ENCODE measurements at regions not wholly inside any gene's neighbourhood (a gene's known extent, or its start where the extent isn't known, plus 50 kb on each side); places are given as distances from the start of the nearest gene placed in this dataset.

GRCh38 chr2:188795762-188796161 lies 178.4 kb upstream of the COL3A1 start:
- H3K36me3 ChIP-seq (ENCODE audit: low read length), result no peaks in the 10 kb centered on the region
- no peak overlapping the region for H3K4me2 ChIP-seq (ENCODE audit: low read depth, low read length, poor library complexity, severe bottlenecking)
- H3K4me3 ChIP-seq (ENCODE audit: insufficient read depth, low read length, poor library complexity, severe bottlenecking), result no peak overlapping the region
- TF ChIP-seq CTCF (IDR thresholded peaks at IDR 0.05; ENCODE audit: insufficient read depth, low read length, poor library complexity, severe bottlenecking), result no peak
- TF ChIP-seq EZH2phosphoT487 (conservative IDR thresholded peaks at IDR 0.05; ENCODE audit: low read length), result no peak
- H2AFZ ChIP-seq (ENCODE audit: low read depth, low read length, severe bottlenecking), result no peak overlapping the region
- H3K9me2 ChIP-seq (replicated peaks; ENCODE audit: insufficient read depth, low read length), result no peaks in the 10 kb centered on the region
- no peak overlapping the region for H3K27ac ChIP-seq (ENCODE audit: low read depth, low read length)
- H4K20me1 ChIP-seq (ENCODE audit: low read depth, low read length), result no peaks in the 10 kb centered on the region
- no peak overlapping the region for H3K9ac ChIP-seq (ENCODE audit: low read length)
- no peaks in the 10 kb centered on the region for H3K79me2 ChIP-seq (ENCODE audit: insufficient read depth, low read length)
- no peaks in the 10 kb centered on the region for H3K27me3 ChIP-seq (ENCODE audit: low read length)
- no peaks in the 10 kb centered on the region for H3F3A ChIP-seq (ENCODE audit: insufficient read depth)
- H3K9me3 ChIP-seq (ENCODE audit: insufficient read depth, low read length), result no peaks in the 10 kb centered on the region

- Histone ChIP-seq H3K4me3 (ENCODE audit: insufficient read depth, low read length, poor library complexity, severe bottlenecking) (no peak overlapping the region), H3K9me2 (replicated peaks; ENCODE audit: insufficient read depth, low read length) (no peaks in the 10 kb centered on the region), H3K9me3 (ENCODE audit: insufficient read depth, low read length) (no peaks in the 10 kb centered on the region), H3K79me2 (ENCODE audit: insufficient read depth, low read length) (no peaks in the 10 kb centered on the region), H2AFZ (ENCODE audit: low read depth, low read length, severe bottlenecking) (no peak overlapping the region), H4K20me1 (ENCODE audit: low read depth, low read length) (no peaks in the 10 kb centered on the region), H3K27ac (ENCODE audit: low read depth, low read length) (no peak overlapping the region), H3K27me3 (ENCODE audit: low read length) (no peaks in the 10 kb centered on the region), H3K4me2 (ENCODE audit: low read depth, low read length, poor library complexity, severe bottlenecking) (no peak overlapping the region), H3K9ac (ENCODE audit: low read length) (no peak overlapping the region), H3F3A (ENCODE audit: insufficient read depth) (no peaks in the 10 kb centered on the region), H3K36me3 (ENCODE audit: low read length) (no peaks in the 10 kb centered on the region)
- no peak for TF ChIP-seq EZH2phosphoT487 (conservative IDR thresholded peaks at IDR 0.05; ENCODE audit: low read length)
- TF ChIP-seq CTCF (IDR thresholded peaks at IDR 0.05; ENCODE audit: insufficient read depth, low read length, poor library complexity, severe bottlenecking), result no peak
These were observed 176.8 kb upstream of the COL3A1 start for GRCh38 chr2:188797371-188797770.

DNA sequence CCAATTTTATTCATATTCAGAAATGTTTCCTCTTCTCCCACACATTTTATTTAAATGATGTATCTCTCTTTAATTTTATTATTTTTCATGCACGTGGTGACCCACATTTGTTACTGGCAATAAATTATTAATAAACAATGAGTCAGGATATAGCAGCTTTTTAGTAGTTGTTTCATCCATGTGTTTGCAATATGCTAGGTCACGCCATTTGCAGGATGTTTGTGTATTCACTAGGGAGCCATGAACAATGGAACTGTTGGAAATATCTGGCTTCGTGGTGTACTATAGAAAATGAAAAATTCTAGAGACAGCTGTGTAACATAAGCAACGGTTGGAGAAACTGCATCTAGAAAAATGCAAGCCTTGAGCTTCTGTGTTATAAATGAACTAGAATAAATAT lies 176.0 kb upstream of the COL3A1 start:
- TF ChIP-seq CTCF (IDR thresholded peaks at IDR 0.05; ENCODE audit: insufficient read depth, low read length, poor library complexity, severe bottlenecking), result no peak
- TF ChIP-seq EZH2phosphoT487 (conservative IDR thresholded peaks at IDR 0.05; ENCODE audit: low read length), result no peak
- H3F3A ChIP-seq (ENCODE audit: insufficient read depth), result no peaks in the 10 kb centered on the region
- H3K27me3 ChIP-seq (ENCODE audit: low read length), result no peaks in the 10 kb centered on the region
- no peaks in the 10 kb centered on the region for H3K9me3 ChIP-seq (ENCODE audit: insufficient read depth, low read length)
- H2AFZ ChIP-seq (ENCODE audit: low read depth, low read length, severe bottlenecking), result no peak overlapping the region
- H3K4me3 ChIP-seq (ENCODE audit: insufficient read depth, low read length, poor library complexity, severe bottlenecking), result no peak overlapping the region
- no peak overlapping the region for H3K4me2 ChIP-seq (ENCODE audit: low read depth, low read length, poor library complexity, severe bottlenecking)
- no peaks in the 10 kb centered on the region for H3K79me2 ChIP-seq (ENCODE audit: insufficient read depth, low read length)
- H3K27ac ChIP-seq (ENCODE audit: low read depth, low read length), result no peak overlapping the region
- H4K20me1 ChIP-seq (ENCODE audit: low read depth, low read length), result no peaks in the 10 kb centered on the region
- H3K9ac ChIP-seq (ENCODE audit: low read length), result no peak overlapping the region
- no peaks in the 10 kb centered on the region for H3K9me2 ChIP-seq (replicated peaks; ENCODE audit: insufficient read depth, low read length)
- no peaks in the 10 kb centered on the region for H3K36me3 ChIP-seq (ENCODE audit: low read length)

DNA sequence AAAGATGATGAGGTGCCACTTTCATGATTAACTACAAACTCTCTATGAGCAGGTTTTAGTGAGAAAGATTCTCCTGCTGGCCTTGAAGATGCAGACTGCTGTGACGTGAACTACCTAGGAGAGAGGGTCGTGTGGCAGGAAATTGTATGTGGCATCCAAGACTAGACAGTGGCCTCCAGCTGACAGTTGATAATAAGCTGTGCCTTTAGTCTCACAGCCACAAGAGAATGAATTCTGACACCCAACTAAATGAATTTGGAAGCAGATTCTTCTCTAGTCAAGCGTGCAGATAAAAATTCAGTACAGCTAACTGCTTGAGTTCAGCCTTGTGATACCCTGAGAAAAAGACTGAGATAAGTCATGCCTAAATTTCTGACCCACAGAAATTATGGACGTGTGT lies 169.0 kb upstream of the COL3A1 start:
- no peaks in the 10 kb centered on the region for H3F3A ChIP-seq (ENCODE audit: insufficient read depth)
- H2AFZ ChIP-seq (ENCODE audit: low read depth, low read length, severe bottlenecking), result no peak overlapping the region
- H3K27me3 ChIP-seq (ENCODE audit: low read length), result no peaks in the 10 kb centered on the region
- H3K9me3 ChIP-seq (ENCODE audit: insufficient read depth, low read length), result no peaks in the 10 kb centered on the region
- TF ChIP-seq EZH2phosphoT487 (conservative IDR thresholded peaks at IDR 0.05; ENCODE audit: low read length) (no peak), CTCF (IDR thresholded peaks at IDR 0.05; ENCODE audit: insufficient read depth, low read length, poor library complexity, severe bottlenecking) (no peak)
- H3K4me2 ChIP-seq (ENCODE audit: low read depth, low read length, poor library complexity, severe bottlenecking), result no peak overlapping the region
- H4K20me1 ChIP-seq (ENCODE audit: low read depth, low read length), result no peaks in the 10 kb centered on the region
- no peaks in the 10 kb centered on the region for H3K79me2 ChIP-seq (ENCODE audit: insufficient read depth, low read length)
- H3K9ac ChIP-seq (ENCODE audit: low read length), result no peak overlapping the region
- H3K27ac ChIP-seq (ENCODE audit: low read depth, low read length), result no peak overlapping the region
- H3K9me2 ChIP-seq (replicated peaks; ENCODE audit: insufficient read depth, low read length), result no peaks in the 10 kb centered on the region
- H3K4me3 ChIP-seq (ENCODE audit: insufficient read depth, low read length, poor library complexity, severe bottlenecking), result no peak overlapping the region
- no peaks in the 10 kb centered on the region for H3K36me3 ChIP-seq (ENCODE audit: low read length)

Data from SU-DHL-6 (cell line).